ENCODE measurements at regions not wholly inside any gene's neighbourhood (a gene's known extent, or its start where the extent isn't known, plus 50 kb on each side); places are given as distances from the start of the nearest gene placed in this dataset.

DNA sequence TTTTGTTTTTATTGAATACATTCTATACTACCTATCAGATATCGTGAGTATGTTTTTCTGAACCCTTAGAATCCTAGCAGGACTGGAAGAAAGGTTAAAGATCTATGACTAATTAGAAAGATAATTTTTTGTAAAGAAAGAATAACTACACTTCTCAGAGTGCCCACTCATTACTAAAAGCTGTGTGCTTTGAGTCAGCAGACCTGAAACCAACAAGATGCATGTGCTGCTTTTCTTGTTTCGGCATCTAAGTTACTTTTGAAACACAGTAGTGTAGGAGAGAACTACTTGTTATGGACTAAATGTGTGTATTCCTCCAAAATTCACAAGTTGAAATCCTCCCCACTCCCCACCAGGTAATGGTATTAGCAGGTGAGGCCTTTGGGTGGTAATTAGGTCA is 127.8 kb upstream of the ESRRG start:
- H3K4ac ChIP-seq (ENCODE audit: low read depth, low read length), result no peak overlapping the region
- H2BK5ac ChIP-seq (ENCODE audit: low read depth, low read length, poor library complexity, severe bottlenecking), result no peak overlapping the region
- no peak overlapping the region for H3K56ac ChIP-seq (ENCODE audit: extremely low read depth, insufficient read depth, low read length)
- intact Hi-C loops (cut with micrococcal nuclease) (no loop called here), dilution Hi-C loops (cut with HindIII; ENCODE audit: low sequenced_read_pairs, unreplicated experiment) (no loop called here), in situ Hi-C loops (cut with MboI; ENCODE audit: low sequenced_read_pairs) (no loop called here)
- no peak overlapping the region for H2BK20ac ChIP-seq (ENCODE audit: low read depth, low read length)
- no TSS peak for BruUV-seq (replicated peaks)
- no peak overlapping the region for H2BK120ac ChIP-seq (ENCODE audit: low read depth, low read length)
- no peak for DNase-seq
- no peaks in the 10 kb centered on the region for H3K27me3 ChIP-seq (ENCODE audit: control insufficient read depth, insufficient read depth, low read length)
- no peak overlapping the region for H3K4me2 ChIP-seq (ENCODE audit: low read depth, low read length)
- no peaks in the 10 kb centered on the region for H4K20me1 ChIP-seq (ENCODE audit: insufficient read depth, low read length)
- H3K36me3 ChIP-seq (ENCODE audit: control insufficient read depth, insufficient read depth, low read length), result no peaks in the 10 kb centered on the region
- ATAC-seq (ENCODE audit: low read depth), result no peak
- H3K9ac ChIP-seq (ENCODE audit: low read depth, low read length), result no peak overlapping the region
- H2AFZ ChIP-seq (replicated peaks; ENCODE audit: low read length, poor library complexity), result no peak overlapping the region
- no CpG with 5 or more reads among the region's 2 CpGs for WGBS, 2 experiments (ENCODE audit: extremely low coverage in 2 of 2, insufficient read length in 1 of 2)
- H3K14ac ChIP-seq (replicated peaks; ENCODE audit: low read depth, low read length), result no peak overlapping the region
- no peaks in the 10 kb centered on the region for H3K9me1 ChIP-seq (ENCODE audit: insufficient read depth, low read length)
- H4K8ac ChIP-seq (ENCODE audit: low read depth in 2 of 2, low read length in 2 of 2), result no peak overlapping the region
- H3K4me1 ChIP-seq (ENCODE audit: control insufficient read depth, insufficient read depth, low read length), result no peaks in the 10 kb centered on the region
- H2AK5ac ChIP-seq (ENCODE audit: low read depth, low read length), result no peak overlapping the region
- no peak overlapping the region for H4K91ac ChIP-seq (ENCODE audit: insufficient read depth, low read depth, low read length)
- H3K23ac ChIP-seq (ENCODE audit: low read depth, low read length), result no peak overlapping the region
- H3K4me3 ChIP-seq (ENCODE audit: insufficient read depth, low read depth, low read length), result no peak overlapping the region
- no peaks in the 10 kb centered on the region for H3K9me3 ChIP-seq (ENCODE audit: control insufficient read depth, insufficient read depth, low read length)
- TF ChIP-seq, protein P1, sequence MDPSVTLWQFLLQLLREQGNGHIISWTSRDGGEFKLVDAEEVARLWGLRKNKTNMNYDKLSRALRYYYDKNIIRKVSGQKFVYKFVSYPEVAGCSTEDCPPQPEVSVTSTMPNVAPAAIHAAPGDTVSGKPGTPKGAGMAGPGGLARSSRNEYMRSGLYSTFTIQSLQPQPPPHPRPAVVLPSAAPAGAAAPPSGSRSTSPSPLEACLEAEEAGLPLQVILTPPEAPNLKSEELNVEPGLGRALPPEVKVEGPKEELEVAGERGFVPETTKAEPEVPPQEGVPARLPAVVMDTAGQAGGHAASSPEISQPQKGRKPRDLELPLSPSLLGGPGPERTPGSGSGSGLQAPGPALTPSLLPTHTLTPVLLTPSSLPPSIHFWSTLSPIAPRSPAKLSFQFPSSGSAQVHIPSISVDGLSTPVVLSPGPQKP (IDR thresholded peaks at IDR 0.05; ENCODE audit: borderline replicate concordance, low read depth, low read length), result no peak
- TF ChIP-seq RCOR1 (IDR thresholded peaks at IDR 0.05; ENCODE audit: insufficient replicate concordance, low read length), result no peak
- TF ChIP-seq, protein P2, sequence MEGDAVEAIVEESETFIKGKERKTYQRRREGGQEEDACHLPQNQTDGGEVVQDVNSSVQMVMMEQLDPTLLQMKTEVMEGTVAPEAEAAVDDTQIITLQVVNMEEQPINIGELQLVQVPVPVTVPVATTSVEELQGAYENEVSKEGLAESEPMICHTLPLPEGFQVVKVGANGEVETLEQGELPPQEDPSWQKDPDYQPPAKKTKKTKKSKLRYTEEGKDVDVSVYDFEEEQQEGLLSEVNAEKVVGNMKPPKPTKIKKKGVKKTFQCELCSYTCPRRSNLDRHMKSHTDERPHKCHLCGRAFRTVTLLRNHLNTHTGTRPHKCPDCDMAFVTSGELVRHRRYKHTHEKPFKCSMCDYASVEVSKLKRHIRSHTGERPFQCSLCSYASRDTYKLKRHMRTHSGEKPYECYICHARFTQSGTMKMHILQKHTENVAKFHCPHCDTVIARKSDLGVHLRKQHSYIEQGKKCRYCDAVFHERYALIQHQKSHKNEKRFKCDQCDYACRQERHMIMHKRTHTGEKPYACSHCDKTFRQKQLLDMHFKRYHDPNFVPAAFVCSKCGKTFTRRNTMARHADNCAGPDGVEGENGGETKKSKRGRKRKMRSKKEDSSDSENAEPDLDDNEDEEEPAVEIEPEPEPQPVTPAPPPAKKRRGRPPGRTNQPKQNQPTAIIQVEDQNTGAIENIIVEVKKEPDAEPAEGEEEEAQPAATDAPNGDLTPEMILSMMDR (conservative IDR thresholded peaks at IDR 0.05; ENCODE audit: low read depth, low read length), result no peak
- no peak for TF ChIP-seq MAZ (IDR thresholded peaks at IDR 0.05; ENCODE audit: borderline replicate concordance, low read depth, low read length)
- TF ChIP-seq RFX5 (IDR thresholded peaks at IDR 0.05; ENCODE audit: low read depth, low read length), result no peak
- no peak for TF ChIP-seq FOS (IDR thresholded peaks at IDR 0.05; ENCODE audit: low read depth, low read length)
- TF ChIP-seq MAFK (IDR thresholded peaks at IDR 0.05; ENCODE audit: low read depth, low read length), result no peak
- no peak for TF ChIP-seq MXI1 (IDR thresholded peaks at IDR 0.05; ENCODE audit: borderline replicate concordance, low read depth, low read length)
- TF ChIP-seq SMC3 (IDR thresholded peaks at IDR 0.05; ENCODE audit: low read depth, low read length), result no peak
- no peak for TF ChIP-seq POLR2A (IDR thresholded peaks at IDR 0.05; ENCODE audit: low read depth, low read length)
- TF ChIP-seq RAD21 (IDR thresholded peaks at IDR 0.05; ENCODE audit: low read length), result no peak
- TF ChIP-seq, protein P3, sequence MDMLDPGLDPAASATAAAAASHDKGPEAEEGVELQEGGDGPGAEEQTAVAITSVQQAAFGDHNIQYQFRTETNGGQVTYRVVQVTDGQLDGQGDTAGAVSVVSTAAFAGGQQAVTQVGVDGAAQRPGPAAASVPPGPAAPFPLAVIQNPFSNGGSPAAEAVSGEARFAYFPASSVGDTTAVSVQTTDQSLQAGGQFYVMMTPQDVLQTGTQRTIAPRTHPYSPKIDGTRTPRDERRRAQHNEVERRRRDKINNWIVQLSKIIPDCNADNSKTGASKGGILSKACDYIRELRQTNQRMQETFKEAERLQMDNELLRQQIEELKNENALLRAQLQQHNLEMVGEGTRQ (IDR thresholded peaks at IDR 0.05; ENCODE audit: low read depth, low read length), result no peak
- TF ChIP-seq NFE2L2 (IDR thresholded peaks at IDR 0.05; ENCODE audit: low read depth, low read length), result no peak
- TF ChIP-seq CHD1 (IDR thresholded peaks at IDR 0.05; ENCODE audit: low read depth, low read length), result no peak
- TF ChIP-seq BHLHE40 (IDR thresholded peaks at IDR 0.05; ENCODE audit: low read depth, low read length), result no peak
- TF ChIP-seq CEBPB (IDR thresholded peaks at IDR 0.05; ENCODE audit: low read depth, low read length), result no peak
- ChIA-PET CTCF (no interaction called here), POLR2A (ENCODE audit: unreplicated experiment) (no interaction called here)
- no peak overlapping the region for H3K27ac ChIP-seq (ENCODE audit: insufficient read depth, low read length)
- no peak overlapping the region for H2BK15ac ChIP-seq (ENCODE audit: low read depth, low read length)
- no peak overlapping the region for H3K18ac ChIP-seq (ENCODE audit: low read depth, low read length)
- H2AK9ac ChIP-seq (replicated peaks; ENCODE audit: low read depth, low read length, poor library complexity), result no peak overlapping the region
- H4K5ac ChIP-seq (ENCODE audit: low read depth, low read length), result no peak overlapping the region
- H3K79me1 ChIP-seq (ENCODE audit: low read depth in 1 of 2, low read length in 2 of 2), result no peaks in the 10 kb centered on the region

All from IMR-90 (cell line).